ENCODE measurements at regions not wholly inside any gene's neighbourhood (a gene's known extent, or its start where the extent isn't known, plus 50 kb on each side); places are given as distances from the start of the nearest gene placed in this dataset.

GRCh38 chr14:39853441-39853840 lies 421.2 kb upstream of the FBXO33 start:
- H3K27ac ChIP-seq, result no peak overlapping the region
- no peak for TF ChIP-seq ZFX (IDR thresholded peaks at IDR 0.05)
- TF ChIP-seq, protein P1, sequence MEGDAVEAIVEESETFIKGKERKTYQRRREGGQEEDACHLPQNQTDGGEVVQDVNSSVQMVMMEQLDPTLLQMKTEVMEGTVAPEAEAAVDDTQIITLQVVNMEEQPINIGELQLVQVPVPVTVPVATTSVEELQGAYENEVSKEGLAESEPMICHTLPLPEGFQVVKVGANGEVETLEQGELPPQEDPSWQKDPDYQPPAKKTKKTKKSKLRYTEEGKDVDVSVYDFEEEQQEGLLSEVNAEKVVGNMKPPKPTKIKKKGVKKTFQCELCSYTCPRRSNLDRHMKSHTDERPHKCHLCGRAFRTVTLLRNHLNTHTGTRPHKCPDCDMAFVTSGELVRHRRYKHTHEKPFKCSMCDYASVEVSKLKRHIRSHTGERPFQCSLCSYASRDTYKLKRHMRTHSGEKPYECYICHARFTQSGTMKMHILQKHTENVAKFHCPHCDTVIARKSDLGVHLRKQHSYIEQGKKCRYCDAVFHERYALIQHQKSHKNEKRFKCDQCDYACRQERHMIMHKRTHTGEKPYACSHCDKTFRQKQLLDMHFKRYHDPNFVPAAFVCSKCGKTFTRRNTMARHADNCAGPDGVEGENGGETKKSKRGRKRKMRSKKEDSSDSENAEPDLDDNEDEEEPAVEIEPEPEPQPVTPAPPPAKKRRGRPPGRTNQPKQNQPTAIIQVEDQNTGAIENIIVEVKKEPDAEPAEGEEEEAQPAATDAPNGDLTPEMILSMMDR (conservative IDR thresholded peaks at IDR 0.05), result no peak

DNA sequence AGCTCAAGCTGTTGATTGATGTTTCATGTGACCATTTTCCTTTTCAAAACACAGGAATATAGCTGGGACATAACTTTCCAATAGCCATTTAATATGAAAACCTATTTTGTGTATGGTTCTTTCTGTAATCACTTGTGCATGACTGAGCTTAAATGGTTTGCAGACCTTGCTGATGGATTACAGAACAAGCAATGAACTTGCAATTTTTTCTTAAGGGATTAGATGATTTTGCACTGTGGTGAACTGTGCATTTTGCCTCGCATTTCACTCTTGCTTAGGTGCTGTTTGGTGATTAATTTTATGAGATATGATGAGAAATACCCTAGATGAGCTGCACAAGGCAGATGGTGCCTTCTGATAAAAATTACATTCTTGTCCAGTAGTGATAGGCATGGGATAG lies 419.0 kb upstream of the FBXO33 start:
- TF ChIP-seq, protein P1 (conservative IDR thresholded peaks at IDR 0.05), result no peak
- no peak for TF ChIP-seq ZFX (IDR thresholded peaks at IDR 0.05)
- no peak overlapping the region for H3K27ac ChIP-seq

- TF ChIP-seq ZFX (IDR thresholded peaks at IDR 0.05), result no peak
- TF ChIP-seq, protein P1 (conservative IDR thresholded peaks at IDR 0.05), result no peak
- H3K27ac ChIP-seq, result no peak overlapping the region
These were observed 415.6 kb upstream of the FBXO33 start for GRCh38 chr14:39847852-39848251.

DNA sequence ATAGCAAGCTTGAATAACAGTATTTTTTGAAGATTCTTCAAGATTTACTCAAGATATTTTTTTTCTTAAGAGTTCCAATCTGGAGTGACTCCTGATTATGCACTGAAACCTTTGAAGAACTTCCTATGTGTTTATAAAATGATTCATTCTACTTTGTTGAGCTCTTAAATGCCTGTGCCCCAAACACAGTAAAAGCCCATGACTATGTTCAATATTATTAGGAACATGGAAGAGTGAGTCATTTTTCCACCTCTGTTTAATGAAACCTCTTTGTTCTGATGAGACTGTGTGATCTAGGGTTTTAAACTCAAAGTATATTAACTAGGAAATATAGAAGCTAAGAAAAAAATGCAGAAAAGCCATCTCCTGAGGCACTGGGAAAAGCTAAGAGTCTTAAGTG lies 415.0 kb upstream of the FBXO33 start:
- H3K27ac ChIP-seq, result no peak overlapping the region
- no peak for TF ChIP-seq ZFX (IDR thresholded peaks at IDR 0.05)
- TF ChIP-seq, protein P1 (conservative IDR thresholded peaks at IDR 0.05), result no peak

DNA sequence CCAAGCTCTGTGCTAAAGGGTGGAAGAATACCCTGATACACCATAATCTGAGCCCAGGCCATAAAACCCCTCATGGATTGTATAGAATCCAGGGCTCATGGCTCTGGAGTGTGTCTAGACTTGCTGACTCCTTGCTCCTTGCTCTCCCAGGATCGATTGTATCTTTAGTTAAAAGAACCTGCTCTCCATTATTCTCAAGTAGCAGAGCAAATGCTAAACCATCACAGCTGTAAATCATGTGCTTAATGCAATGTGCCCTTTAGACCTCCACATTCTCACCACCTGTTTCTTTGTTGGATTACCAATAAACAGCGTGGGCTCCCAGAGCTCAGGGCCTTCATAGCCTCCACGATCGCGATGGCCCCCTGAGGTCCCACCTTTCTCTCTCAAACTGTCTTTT lies 411.6 kb upstream of the FBXO33 start:
- no peak overlapping the region for H3K27ac ChIP-seq
- no peak for TF ChIP-seq ZFX (IDR thresholded peaks at IDR 0.05)
- TF ChIP-seq, protein P1 (conservative IDR thresholded peaks at IDR 0.05), result no peak

- TF ChIP-seq ZFX (IDR thresholded peaks at IDR 0.05), result no peak
- TF ChIP-seq, protein P1 (conservative IDR thresholded peaks at IDR 0.05), result no peak
- no peak overlapping the region for H3K27ac ChIP-seq
These were observed 408.9 kb upstream of the FBXO33 start for GRCh38 chr14:39841088-39841487.

DNA sequence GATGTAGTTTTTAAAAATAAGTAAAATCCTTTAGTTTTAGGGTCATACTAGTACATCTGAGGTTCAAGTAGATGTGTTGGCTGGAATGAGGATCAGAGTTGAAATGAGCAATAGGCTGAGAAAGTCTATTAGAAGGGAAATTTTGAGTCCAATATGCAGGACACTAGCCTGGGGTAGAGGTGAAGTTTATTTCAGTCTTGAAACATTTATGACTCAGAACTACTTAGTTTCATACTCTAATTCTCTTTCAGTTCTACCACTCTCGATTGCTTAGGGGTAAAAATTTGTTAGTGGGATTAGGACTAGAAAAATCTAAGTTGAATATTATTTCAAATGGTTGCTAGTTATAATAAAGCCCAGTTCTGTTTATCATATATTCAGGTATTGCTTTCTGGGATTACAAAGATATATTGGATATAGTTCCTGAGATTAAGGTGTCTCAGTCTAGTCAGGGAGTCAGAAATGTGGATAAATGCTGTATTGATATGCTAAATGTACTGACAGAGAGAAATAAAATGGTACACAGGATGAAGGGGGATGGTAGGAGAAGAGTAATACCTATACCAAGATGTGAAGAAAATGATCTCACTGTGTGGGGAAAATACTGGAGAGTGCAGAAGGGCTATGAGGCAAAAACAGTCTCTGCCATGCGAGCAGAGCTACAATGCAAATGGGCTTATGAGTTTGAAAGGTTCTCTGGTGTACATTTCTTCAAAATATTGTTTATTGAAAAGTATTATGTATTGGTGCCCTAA lies 395.8 kb upstream of the FBXO33 start:
- TF ChIP-seq, protein P1 (conservative IDR thresholded peaks at IDR 0.05), result no peak
- no peak for TF ChIP-seq ZFX (IDR thresholded peaks at IDR 0.05)

More for the DNA sequence above, 395.8 kb upstream of the FBXO33 start:
- no peak overlapping the region for H3K27ac ChIP-seq

Measured in C4-2B (cell line).